ENCODE measurements at regions not wholly inside any gene's neighbourhood (a gene's known extent, or its start where the extent isn't known, plus 50 kb on each side); places are given as distances from the start of the nearest gene placed in this dataset.
"Not testable (repeated sequence)": the region's sequence is repeated elsewhere in the genome, so short reads cannot be mapped to it uniquely, and the experiment has no call there.

DNA sequence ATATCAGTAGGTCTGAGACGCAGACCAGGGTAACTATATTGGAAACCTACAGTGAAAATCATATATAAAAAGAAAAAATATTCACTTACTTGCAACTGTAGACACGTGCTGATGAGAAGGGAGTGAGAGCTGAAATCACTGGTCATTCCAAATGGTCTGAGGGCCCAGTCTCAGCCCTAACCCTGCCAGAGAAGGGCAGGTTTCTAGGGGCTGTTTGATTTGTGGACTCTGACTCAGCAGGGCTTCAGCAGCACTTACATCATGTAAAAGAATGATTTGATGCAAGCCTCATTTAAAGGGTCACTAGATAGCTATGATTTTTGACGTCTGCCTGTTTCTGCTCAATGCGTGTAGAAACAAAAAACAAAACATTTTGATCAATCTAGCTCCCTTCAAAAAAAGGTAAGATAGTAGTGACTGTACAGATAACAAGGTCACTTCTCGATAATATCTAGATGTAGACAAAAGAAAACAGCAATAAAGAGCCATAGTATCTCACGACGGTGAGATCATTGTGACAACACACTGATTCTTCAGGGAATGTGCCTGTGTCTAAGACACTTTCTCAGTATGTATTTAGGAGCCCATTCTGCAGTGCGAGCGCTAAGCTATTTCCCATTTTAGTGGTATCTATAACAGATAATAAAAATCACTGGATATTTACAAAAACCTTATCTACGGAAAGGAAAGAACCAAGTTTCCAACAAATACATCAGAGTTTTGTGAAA lies 307.2 kb downstream of the HIVEP2 start:
- DNase-seq (ENCODE audit: low read depth), result no peak

DNA sequence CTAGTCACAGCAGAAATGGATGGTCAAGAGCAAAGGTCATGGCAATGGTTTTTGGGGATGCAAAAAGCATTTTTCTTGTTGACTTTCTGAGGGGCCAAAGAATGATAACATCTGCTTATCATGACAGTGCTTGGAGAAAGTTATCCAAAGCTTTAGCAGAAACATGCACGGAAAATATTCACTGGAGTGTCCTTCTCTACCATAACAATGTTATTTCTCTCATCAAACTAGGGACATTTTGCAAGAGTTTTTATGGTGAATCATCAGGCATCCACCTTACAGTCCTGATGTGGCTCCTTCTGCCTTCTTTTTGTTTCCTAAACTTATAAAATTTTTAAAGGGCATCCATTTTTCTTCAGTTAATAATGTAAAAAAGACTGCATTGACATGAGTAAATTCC lies 302.3 kb downstream of the HIVEP2 start:
- no peak for DNase-seq (ENCODE audit: low read depth)

DNA sequence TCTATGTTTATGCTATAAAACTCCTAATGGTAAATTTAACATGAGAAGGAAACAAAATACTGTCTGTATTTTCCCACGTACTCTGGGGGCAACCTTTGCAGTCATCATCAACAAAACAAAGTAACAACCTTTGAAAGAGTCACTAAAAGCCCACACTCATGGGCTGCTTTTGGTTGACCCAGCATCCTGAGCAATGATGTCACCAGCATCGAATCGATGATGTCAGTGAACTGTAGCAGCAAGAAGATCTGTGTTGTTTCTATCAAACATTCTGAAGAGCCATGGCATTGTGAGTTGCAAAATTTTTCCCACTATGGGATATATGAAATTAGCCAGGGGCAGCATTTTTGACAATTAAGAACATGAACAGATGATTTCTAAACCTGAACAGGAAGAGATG lies 300.1 kb downstream of the HIVEP2 start:
- DNase-seq (ENCODE audit: low read depth), result no peak

- no peak for DNase-seq (ENCODE audit: low read depth)
These were observed 299.3 kb downstream of the HIVEP2 start for GRCh38 chr6:142645663-142646062.

- no peak for DNase-seq (ENCODE audit: low read depth)
These were observed 297.4 kb downstream of the HIVEP2 start for GRCh38 chr6:142647449-142648035.

GRCh38 chr6:142648036-142648451 lies 296.9 kb downstream of the HIVEP2 start:
- DNase-seq (ENCODE audit: low read depth), result no peak

DNA sequence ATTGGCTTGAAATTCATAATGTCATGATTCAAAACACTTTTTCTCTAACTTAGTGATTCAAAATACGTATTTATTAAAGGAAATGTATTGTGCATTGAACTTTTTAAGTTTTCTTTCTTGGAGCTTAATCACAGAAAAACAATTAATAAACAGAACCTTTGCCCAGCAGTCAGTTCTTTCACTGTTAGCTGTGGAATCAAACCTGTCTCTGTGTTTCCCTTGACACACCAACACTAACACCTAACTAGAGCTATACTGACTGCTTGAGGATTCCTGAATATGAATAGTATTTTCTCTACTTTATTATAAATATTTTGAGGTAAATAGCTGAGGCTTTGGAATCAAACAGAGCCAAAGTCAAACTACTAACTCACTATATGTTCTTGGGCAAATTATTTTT lies 296.4 kb downstream of the HIVEP2 start:
- no peak for DNase-seq (ENCODE audit: low read depth)

DNA sequence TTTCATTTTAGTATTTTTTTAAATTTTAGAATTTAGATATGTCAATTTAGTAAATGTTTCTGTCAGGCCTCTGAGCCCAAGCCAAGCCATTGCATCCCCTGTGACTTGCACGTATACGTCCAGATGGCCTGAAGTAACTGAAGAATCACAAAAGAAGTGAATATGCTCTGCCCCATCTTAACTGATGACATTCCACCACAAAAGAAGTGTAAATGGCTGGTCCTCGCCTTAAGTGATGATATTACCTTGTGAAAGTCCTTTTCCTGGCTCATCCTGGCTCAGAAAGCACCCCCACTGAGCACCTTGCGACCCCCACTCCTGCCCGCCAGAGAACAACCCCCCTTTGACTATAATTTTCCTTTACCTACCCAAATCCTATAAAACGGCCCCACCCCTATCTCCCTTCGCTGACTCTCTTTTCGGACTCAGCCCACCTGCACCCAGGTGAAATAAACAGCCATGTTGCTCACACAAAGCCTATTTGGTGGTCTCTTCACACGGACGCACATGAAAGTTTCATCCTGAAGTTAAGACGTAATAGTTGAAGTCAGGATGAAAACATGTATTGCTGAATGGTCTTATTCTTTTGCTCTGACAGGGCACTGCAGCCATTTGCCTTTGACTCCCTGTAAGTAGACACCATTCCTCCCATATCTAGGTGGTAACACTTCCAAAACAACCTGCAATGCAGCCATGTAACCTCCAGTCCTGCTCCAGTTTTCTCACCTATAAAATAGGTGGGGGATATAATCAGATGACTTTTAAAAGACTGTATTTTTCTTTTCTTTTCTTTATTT lies 295.3 kb downstream of the HIVEP2 start:
- DNase-seq (ENCODE audit: low read depth), result not testable (repeated sequence)

DNA sequence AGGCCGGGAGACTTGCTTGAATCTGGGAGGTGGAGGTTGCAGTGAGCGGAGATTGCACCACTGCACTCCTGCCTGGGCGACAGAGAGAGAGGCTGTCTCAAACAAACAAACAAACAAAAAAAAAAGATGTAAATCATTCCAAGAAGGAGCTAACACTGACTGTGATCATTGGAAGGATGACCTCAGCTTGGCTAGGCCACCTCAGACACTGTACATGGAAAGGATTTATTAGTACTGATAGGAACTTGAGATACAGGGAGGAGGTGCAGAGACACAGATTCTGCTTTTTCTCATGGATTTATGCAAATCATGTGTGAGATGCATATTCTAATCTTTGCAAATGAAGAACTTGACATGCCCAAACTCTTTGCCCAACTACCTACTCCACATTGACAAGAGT lies 293.6 kb downstream of the HIVEP2 start:
- DNase-seq (ENCODE audit: low read depth), result no peak

DNA sequence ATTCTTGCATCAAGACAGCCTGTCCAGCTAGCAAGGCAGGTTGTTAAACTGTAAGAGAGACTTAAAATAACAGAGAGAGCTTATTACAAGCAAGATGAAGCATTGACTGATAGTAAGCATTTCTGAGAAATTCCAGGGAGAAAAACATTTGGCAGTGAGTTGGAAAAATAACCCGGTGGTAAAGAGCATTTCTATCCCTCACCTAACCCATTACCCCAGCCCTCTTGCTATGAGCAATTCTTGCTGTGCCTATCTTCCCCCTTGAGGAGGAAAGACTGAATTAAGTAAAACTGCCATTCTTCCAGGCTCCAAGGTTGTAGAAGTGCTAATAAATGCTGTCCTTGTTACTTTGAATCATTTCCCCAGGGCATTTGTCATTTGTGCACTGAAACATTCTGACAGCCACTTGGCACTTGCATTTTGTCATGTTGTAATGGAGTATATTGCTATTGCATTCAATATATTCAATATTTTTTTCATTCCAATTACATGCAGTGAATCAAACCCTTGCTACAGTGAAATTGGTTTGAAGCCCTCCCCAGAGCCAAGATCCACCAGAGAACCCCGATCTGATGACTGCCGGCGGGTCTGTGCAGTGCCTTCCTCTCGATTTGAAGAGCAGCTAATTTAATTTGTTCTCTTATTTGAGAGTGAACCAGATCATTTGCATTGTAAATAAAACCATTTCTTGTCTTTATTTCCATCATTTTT lies 291.1 kb downstream of the HIVEP2 start:
- no peak for DNase-seq (ENCODE audit: low read depth)

DNA sequence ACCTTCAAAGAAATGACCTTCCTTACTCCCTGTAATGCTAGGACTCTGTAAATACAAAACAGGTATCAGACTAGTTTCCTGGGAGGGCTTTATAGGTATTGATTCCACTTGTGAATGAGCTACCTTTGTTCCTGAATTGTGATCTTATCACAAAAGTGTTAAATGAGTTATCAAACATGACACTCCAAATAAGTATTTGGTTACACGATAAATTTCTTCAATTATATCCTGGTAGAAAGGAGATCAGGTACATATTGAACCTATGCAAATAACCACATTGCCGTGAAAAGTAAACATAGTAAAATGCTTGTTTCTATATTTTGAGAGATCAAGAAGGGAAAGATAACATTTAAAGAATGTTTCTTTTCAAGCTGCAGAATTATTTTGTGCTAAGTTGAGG lies 285.3 kb downstream of the HIVEP2 start:
- no peak for DNase-seq (ENCODE audit: low read depth)

DNA sequence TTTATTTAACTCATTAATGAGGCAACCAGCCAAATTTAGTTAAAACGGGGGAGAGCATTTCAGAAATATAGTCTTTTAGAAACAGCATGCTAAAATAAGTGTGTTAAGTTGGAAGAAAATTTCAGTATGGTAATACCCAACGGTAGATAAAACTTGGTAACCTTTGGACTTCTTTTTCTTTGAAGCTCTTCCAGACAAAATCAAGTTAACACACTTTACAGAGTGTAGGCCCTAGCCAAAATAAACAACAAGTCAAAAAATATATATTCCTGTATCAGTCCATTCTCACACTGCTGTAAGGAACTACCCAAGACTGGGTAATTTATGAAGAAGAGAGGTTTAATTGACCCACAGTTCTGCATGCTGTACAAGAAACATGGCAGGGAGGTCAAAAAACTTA lies 279.6 kb downstream of the HIVEP2 start:
- no peak for DNase-seq (ENCODE audit: low read depth)

- DNase-seq (ENCODE audit: low read depth), result no peak
These were observed 278.3 kb downstream of the HIVEP2 start for GRCh38 chr6:142666599-142667185.

DNA sequence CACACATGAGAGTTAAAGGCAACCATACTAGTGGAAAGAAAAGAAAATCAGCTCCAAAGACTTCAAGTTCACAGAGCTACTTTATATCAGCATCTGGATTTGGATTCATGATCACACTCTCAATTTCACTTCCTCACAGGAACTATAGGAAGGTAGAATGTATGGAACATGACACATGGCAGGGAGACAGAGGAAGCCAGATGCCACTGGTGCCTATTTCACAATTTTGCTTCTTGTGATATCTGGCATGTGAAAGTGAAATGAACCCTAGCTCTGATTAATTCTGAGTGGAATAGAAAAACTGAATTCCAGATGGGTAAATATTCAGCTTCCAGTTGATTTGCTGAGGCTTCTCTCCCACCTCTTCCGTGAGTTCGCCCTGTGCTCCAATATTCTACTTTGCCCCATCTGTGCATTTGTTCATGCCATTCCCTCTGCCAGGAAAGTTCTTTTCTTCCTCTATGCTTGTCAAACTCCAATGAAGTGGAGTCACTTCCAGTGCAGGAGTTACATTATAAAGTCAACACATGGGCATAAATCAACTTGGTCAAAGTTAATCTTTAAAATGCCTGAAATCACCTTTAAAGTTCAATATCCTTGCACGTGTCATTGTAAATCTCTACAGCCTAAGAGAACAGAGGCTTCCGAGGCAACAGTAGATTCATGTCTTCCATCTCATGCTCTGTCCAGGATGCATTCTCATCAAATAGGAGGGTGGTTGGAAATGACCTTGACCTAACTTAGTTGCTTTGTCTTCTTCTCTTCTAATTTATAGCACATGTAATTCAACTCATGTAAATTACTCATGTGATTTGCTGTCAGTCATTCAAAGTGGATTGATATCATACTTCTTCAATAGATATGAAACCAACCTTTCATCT lies 275.3 kb downstream of the HIVEP2 start:
- no peak for DNase-seq (ENCODE audit: low read depth)

DNA sequence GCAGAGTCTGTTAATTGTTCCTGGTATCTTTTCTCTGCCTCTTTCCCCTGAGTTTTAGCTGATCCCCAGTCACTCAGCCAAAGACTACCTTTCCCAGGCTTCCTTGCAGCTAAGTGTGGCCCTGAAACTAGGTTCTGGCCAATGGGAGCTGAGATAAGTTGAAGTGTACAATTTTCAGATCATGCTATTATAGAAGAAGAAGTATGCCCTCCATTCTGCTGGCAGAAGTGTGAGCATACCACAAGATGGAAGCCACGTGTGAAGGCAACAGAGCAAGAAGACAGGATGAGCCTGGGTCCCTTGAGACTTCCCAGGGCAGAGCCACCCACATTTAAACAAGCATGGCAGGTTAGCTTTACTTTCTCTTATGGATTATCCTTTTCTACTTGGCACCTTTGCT lies 273.2 kb downstream of the HIVEP2 start:
- DNase-seq (ENCODE audit: low read depth), result no peak

GRCh38 chr6:142675517-142675916 lies 269.5 kb downstream of the HIVEP2 start:
- no peak for DNase-seq (ENCODE audit: low read depth)

DNA sequence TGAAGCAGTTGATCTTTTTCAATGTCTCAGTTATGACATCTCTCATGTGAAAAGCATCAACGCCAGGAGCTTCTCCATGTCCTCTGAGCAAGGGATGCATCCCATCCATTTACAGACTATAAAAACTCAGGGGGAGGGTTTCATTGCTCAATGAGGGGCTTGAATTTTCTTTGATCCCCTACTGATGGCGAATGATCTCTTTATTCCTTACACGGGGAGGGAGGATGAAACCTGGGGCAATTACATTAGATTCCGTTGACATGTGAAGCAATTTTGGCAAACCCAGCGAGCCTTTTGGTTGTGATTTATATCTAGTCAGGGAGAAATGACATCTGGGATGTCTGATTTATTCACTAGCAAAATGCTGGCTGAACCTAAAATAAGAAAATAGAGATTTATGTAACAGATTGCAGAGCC lies 268.9 kb downstream of the HIVEP2 start:
- DNase-seq (ENCODE audit: low read depth), result no peak

GRCh38 chr6:142676647-142677192 lies 268.3 kb downstream of the HIVEP2 start:
- DNase-seq (ENCODE audit: low read depth), result no peak

DNA sequence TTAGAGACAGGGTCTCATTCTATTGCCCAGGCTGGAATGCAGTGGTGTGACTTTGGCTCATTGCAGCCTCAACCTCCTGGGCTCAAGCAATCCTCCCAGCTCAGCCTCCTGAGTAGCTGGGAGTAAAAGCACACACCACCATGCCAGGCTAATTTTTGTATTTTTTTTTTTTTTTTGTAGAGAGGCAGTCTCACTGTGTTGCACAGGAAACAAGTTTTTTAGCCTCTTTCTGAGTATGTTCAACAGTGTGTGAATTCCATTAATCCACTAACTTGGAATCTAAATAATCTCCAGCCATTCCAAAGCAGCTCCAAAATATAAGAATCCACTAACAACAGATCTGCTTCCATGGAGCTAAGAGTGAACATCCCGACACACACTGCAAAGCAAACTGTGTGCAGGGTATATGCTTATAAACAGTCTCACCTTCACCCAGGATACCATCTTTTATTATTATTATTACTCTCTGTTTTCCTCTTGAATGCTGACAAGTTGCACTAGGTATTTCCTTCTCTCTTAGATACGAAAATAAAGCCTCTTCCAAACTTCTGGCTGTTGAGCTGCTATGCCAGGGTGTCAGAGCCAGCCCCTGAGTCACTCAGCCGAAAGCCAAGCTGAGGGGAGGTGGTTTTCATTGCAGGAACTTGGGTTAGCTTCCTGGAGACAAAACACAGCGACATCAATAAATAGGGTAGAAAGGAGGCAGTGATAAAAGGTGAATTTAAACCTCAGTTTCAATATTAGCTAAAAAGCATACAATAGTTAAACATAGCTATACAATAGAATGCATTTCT lies 264.9 kb downstream of the HIVEP2 start:
- no peak for DNase-seq (ENCODE audit: low read depth)

- DNase-seq (ENCODE audit: low read depth), result no peak
These were observed 263.9 kb downstream of the HIVEP2 start for GRCh38 chr6:142681099-142681498.
